Stimulated activated CD8-positive, alpha-beta memory T cell treated with anti-CD3 and anti-CD28 coated beads, Interleukin-2, amount 100 ng/mL, for 1 hour (primary cell): ENCODE measurements at regions not wholly inside any gene's neighbourhood (a gene's known extent, or its start where the extent isn't known, plus 50 kb on each side); places are given as distances from the start of the nearest gene placed in this dataset.
"Not testable (repeated sequence)": the region's sequence is repeated elsewhere in the genome, so short reads cannot be mapped to it uniquely, and the experiment has no call there.

ENCODE experiments used
- DNase-seq, 2 donors: peaks; one replicate each; pipeline ENCODE4 v3.0.0-alpha.2; 2020; ENCODE audit warnings: low read depth in 2 of 2

DNA sequence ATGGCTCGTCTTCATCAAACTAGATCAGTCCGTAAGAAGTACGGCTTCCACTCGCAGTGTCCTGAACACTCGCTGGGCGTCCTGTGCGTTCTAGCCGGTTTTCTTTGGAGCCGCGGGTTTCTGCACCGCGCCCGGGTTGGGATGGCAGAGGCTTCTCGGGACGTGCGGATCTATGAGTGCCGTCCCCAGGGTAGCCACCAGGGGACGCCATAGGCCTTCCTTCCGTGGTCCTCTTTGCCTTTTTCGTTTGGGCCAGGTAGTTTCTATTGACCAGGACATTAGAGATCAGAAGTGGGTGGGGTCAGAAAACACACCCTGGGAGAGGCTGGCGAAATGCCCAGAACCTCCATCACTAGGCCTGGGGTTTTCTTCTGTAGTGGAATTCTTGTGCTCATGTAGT is 273.8 kb downstream of the FAM72C start:
- no peak for DNase-seq

DNA sequence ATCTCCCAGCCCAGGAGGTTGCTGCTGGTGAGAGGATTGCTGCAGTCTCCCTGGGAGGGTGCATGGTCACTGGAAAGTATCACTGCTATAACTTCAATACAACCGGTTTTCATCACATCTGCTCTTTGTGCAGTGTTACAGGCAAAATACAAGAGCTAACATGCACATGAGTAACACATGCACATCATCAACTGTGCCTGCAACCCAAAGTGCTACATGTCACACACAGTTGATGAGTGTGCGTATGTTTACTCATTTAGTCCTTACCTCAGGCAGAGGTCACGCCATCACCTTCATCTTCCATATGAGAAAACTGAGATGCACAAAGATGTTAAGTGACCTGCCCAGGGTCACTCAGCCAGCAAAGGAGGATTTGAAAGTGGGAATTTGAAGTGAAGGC is 277.7 kb downstream of the FAM72C start:
- DNase-seq, result no peak

DNA sequence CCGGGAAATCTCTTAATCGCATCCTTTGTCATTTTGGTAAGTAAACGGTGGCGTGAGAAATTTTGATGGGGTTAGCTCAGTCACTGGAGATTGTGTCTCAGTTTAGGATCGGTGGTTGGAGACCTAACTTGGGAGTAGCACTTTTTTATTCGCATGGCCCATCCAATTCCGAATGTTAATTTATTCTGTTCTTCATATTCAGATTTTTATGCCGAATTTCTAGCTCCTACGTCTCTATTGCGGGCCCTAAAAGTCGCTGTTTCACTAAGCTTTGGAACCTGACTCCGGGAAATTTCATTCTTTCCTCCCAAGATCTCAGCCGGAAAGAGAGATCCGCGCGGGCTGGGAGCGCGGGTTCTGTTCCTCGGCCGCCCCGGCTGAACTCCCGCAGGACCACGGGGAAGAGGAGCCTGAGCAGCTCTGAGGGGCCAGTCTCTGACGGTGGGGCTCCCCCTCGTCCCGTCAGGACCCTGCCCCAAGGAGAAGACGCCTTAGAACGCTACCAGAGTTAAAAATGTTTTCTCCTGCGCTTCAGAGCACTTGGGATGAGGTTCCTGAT is 279.7 kb downstream of the FAM72C start:
- DNase-seq, result no peak

DNA sequence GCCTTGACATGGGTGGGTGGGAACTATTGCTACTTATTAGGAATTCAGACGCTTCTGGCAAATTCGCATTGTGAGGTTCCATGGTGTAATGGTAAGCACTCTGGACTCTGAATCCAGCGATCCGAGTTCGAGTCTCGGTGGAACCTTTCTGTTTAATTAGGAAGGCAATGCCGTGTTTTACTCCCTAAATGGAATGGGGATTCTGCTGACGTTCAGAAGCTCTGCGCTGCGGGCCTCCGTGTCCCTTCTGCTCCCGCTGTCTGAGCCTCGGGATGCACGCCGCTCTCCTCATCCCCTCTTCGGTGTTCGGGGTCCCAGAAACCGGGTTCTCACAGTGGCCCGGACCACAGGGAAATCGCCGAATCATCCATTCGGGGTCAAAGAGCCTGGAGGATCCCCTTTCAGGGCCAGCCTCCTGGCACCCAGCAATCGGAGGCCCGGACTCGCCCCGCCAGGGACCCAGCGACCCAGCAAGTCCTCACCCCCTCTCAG is 280.3 kb downstream of the FAM72C start:
- DNase-seq, result no peak

DNA sequence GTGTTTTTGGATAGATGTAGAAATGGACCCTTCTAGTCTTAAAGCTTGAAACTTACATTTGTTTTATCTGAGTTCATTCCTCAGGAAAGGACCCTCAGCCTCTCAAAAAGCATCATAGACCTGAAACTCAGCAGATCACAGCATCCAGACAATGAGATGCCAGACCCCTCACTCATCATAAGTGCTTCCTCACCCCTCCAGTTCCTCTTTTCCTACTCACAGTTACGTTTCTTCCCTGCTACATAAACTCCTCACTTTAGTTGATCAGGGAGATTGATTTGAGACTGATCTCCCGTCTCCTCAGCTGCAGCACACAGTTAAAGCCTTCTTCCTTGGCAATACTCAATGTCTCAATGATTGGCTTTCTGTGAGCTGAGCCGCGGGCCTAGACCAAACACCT is 282.0 kb downstream of the FAM72C start:
- no peak for DNase-seq

DNA sequence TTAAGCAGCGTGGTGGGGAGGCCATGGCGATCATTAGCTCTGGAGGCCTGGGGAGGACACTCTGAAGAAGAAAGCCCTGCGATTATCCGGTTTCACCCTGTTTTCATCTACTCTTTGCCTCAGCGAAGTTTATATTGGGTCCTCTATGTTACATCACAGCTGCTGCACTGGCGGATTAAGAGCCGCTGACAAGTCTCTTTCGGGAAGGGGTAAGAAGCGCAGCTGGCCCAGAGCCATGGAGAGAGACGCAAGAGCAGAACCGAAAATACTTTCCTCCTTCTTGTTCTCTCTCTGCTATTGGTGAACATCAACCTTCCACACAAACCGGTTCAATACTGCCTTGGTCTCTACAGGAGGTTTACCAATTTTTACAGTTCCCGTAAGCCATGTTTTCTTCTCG is 291.5 kb downstream of the FAM72C start:
- no peak for DNase-seq

DNA sequence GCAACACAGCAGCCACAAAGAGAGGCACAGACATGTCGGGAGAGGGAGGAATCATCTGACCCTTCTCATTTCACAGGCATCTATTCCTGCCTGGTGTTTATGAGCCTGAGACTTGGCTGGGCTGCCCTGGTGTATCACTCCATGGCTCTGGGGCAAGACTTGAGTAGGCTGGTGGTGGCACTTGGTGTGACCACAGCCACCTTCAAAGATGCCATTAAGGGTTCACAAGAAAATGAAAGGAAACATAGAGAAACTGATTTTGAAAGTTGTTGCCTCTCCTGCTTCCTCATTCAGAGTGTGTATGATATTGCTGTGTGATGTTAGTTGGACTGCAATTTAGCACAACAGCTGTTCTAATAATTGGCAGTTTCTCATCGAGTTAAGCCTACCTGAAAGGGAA is 298.8 kb downstream of the FAM72C start:
- DNase-seq, result no peak

DNA sequence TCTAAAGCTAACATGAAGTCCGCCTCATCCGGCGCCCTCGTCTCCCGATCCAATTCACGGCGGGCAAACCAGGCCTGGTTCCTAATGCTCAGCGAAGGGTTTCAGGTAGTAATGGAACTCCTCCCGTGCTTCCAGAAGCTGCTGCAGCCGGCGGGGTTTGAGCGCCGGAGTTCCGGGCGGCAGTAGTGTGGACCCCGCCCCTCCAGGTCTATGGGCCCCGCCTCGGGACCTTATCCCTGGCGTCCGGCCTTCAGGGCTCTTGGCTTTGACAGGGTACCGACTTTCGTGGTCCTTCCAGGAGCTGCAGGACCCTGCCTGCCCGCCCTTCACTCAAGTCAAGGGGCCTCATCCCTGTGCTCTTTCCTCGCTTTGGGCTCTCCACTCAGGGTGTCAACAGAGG is 304.1 kb downstream of the FAM72C start:
- no peak for DNase-seq

DNA sequence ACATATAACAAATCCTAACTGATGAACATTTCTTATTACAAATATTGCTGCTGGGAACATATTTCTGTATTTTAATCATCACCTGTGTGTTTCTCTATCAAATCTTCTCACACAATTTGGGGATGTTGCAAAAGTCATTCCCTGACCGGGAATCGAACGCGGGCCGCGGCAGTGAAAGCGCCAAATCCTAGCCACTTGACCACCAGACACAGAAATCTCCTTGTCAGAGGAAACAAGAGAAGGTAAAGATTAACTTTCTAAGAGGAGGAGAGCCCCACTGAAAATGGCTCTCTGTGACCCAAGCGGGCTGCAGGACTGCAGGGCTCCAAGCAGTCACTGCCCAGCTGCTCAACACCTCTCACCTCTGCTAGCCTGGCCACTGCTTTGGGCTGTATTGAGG is 304.9 kb downstream of the FAM72C start:
- DNase-seq, result no peak

DNA sequence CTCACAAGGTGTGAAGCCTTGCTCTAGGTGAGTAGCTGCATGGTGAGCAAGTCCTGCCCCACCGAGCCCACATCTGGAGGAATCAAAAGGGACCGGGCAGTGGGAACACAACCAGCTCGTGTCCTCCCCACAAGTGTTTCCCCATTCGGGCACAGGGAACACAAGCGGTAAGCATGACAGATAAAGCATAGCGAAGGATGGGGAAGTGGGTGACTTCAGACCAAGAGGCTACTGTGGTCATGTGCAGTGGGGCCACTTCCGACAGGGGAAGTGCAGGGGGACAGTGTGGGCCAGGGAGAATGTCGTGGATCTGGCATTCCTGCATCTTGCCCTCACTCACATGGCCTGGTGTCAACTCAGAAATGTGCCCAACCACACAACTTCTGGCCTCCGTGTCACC is 306.2 kb downstream of the FAM72C start:
- DNase-seq, result no peak

DNA sequence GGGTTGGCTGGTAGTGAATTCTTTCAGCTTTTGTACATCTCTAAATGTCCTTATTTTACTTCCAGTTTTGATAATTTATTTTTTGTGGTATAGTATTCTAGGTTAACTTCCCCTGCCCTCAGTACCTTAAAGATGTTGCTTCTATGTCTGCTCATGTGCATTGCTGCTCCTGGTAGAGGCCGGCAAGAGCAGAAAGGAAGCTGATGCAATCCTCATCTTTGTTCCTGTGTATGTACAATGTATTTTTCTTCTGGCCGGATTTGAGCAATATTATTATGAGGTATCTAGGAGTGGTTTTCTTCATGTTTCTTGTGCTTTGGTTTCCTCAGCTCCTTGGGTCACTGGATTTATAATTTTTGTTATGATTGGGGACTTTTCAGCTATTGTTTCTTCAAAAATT is 308.7 kb downstream of the FAM72C start:
- DNase-seq, result not testable (repeated sequence)

DNA sequence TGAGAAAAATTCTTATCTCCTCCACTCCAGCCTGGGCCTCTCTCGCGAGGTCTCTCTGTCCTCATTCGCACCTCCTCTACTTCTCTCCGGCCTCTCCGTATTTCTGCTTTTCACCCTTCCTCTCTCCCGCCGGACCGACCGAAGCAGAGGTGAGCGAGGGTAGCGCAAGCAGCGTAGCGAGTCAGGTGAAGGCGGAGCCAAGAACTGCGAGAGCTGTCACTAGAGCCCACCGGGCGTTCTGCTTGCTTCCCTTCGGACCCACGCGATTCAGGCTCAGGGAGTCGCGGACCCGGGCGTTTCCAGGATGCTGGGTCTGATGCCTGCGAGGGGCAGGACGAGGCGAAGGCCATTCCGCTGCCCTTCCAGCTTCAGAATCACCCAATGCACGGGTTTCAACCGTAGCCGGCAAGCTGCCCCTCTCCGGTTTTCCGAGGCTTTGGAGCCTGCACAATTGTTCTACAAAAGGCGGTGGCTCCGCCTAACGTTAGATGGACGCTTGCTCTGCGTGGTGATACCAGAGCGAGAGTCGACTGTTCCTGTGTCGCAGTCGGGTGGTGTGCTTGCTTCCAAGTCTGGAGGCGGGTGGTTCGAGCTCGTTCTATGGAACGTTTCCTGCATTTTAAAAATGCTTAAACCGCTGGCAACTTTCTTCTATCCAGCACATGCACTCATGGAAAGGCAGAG is 310.2 kb downstream of the FAM72C start:
- no peak for DNase-seq

DNA sequence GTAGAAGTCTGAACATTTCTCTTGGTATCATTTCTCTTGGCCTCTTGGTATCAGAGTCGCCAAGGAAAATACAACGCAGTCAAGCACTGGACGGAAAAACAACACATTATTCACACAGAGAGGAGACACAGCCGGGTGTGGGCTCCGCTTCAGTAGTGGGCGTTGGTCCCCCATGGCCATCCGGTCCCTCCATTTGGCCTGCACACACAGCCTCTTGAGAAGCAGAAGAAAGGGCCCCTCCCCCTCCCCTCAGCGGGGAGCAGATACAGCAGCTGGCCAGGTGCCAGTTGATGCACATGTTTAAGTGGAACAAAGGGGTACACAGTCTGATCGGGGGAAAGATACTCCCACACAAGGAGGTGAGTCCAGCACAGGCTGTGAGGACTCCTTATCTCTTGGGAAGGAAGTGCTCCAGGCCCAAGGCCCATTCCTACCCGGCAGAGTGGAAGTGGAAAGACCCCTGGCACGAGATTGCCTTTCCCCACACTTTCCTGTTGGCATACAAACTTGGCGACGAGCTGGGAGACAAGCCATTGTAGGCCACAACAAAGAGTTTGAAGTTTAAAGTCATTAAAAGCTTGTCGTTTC is 311.3 kb downstream of the FAM72C start:
- DNase-seq, result no peak

DNA sequence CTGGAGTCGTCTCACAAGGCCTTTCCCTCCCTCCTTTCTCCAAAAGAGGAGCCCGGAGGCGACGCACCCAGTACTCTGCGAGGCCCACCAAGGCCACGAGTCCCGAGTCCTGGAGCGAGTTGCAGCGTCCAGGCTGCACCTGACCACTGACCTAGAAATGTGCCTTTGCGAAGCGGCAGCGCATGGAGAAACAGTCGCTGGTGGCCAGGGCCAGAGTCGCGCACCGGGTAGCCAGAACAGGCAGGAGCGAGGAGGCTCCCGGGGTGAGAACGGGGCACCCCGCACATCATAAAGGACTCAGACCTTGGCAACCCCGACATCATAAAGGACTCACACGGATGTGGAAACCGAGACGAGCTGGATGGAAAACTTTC is 318.4 kb downstream of the FAM72C start:
- no peak for DNase-seq

DNA sequence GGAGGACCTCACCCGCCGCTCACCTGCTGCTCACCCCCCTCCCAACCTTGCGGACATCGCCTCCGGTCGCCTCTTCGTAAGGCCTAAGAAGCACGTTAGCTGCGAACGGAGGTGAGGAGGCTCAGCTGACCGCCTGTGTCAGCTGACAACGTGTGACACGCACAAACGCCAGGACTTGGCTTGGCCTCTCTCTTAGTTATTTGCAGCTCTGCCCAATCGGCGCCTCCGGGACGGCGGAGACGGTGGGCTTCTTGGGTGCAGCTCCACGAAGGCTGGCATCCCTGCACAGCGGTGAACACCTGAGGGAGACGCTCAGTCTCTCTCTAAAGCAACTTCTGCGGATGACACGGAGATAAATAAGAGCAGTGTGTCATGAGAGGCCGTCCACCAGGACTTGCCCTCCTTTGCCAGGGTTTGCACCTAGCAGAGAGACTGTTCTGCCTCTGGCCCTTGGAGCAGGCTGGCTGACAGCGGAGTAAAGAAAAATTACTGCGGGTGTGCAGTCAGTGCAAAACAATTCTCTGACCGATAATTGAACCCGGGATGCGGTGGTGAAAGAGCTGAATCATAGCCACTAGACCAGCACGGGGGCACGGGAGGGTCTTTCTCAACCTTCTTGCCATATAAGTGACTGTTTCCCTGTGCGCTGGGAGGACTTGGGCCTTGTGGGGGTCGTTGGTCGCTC is 318.9 kb downstream of the FAM72C start:
- DNase-seq, result no peak

DNA sequence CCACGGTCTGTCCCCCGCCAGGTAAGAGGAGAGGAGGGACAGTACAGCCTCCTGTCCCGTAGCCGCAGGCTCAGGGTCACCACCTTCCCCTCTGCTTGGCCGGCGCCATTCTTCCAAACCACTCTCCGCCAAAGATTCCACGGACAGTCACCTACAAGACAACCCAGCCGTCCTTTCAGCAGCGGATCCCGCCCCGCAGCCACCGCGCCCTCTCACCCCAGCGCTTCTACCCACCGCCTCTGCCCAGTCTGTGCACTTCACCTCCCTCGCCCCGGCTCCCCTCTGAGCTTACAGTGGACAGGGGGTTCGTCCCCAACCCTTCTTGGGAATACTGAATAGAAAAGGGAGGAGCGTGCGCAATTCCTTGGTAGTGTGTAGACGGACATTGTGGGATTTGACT is 319.6 kb downstream of the FAM72C start:
- no peak for DNase-seq

DNA sequence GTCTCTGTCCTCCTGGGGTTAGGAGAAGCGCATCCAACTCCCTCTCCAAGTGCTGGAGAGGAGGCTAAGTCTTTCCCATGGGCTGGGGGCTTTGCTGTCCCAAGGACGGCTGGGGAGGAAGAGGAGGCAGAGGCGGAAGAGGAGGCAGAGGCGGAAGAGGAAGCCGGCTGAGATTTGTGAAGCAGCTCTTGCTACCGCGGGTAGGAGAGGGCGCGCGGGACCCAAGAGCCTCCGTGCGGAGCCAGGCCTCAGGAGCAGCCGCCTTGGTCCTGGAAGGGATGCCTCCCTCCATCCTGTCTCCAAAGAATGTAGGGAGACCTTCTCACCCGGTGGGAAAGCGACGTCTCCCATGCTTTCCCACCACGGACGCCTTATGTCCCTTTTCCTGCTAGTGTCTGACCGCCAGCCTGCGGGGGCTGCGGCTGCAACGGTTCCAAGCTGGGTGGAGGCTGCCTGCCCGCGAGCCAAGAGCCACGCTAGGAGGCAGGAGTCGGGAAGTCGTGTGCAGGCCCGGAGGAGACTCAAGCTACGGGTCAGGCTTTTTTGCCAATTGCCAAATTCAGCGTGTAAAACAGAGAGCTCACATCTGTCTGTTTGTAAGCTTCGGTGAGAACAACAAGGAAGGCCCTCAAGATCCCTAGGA is 320.3 kb downstream of the FAM72C start:
- no peak for DNase-seq

DNA sequence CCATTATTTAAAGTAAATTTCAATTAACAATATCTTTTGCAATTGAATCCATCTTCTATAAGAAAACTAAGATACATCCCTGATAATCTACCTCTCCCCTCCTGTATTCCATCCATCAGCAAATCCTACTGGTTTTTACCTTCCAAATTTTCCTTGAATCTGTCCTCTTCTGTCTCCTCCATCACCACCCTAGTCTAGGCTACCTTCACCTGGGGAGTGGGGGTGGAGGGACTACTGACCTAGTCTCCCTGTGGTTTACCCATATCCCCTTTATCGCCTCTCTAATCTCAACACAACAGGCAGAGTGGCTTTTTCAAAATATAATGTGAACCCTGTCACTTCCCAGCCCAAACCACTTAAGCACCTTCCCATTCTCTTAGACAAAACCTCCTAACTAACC is 327.8 kb downstream of the FAM72C start:
- DNase-seq, result not testable (repeated sequence)

DNA sequence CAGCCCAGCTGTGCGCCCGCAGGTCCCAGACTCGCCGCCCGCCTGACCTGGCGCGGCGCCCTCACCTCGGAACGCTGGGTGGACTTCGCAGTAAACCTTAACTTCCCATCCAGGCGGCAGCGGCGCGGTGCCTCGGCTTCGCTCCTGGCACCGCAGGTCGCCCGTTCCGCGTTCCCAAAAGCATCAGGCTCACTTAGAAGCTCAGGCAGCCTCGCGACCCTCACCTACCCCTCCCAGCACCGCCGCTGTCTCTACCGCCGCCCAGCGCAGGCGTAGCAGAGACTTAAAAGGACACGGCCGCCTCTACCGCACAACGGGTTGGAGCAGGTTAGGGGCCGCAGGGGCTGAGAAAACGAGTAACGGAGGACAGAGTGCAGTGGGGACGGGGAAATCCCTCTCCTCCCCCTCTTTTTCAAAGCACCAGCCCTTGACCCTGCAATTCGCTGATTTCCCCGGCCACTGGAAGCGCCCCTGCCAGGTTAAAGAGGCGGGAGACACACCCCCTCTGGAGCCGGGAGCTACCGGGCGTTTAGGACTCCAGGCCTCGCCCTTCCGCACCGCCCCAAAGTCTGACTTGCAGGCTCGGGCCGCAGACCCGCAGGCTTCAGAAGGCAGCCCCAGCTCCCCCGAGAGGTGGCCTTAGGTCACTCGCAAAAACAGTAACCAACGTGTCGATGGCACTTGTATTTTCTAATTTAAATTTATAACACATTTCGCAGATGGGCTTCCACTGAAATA is 328.5 kb downstream of the FAM72C start:
- no peak for DNase-seq

DNA sequence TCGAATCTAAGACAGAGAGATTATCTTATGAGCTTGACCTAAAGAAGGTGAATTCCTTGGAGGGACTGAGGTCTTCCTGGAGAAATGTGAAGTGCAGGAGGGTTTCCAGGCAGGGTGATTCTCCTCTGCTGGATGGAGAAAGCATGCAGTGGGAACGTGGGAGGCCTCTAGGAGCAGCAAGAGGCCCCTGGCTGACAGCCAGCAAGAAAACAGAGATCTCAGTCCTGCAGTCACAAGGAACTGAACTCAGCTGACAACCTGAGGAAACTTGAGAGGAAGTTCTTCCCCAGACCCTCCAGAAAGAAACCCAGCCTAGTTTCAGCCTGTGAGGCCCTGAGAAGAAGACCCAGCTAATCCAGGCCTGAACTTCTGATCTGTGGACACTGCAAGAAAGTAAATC is 345.9 kb downstream of the FAM72C start:
- DNase-seq, result no peak

DNA sequence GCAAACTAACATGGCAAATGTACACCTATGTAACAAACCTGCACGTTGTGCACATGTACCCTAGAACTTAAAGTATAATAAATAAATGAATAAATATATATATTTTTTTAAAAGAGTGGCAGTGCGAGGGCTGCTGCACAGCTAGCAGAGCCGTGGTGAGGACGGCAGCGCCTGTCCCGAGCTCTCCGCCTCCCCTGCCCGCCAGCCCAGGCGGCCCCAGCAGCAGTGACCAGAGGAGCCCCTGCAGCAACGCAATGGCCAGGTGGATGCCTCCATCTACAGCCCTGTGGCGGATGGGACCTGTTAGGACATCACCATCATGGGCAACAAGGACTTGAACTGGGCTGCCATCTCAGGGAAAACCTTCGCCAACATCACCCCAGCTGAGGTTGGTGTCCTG is 351.9 kb downstream of the FAM72C start:
- DNase-seq, result no peak

DNA sequence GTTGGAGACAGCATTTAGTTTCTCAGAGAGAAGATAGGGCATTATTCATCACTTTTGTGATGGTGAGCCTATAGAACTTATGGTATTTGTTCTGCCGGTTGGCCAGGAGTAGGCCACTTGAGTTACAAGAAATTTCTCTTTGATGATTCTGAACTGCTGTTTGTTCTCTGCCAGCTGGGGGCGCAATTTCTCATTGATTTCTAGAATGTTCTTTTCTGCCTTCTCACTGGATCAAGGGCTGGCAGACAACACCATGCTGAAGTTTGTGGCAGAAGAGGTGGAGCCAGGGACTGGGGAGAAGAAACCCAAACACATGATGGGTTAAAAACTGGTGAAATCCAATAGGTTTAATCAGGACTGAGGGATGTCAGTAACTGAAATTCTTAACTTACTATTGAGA is 360.6 kb downstream of the FAM72C start:
- DNase-seq, result no peak
